ENCODE measurements at regions not wholly inside any gene's neighbourhood (a gene's known extent, or its start where the extent isn't known, plus 50 kb on each side); places are given as distances from the start of the nearest gene placed in this dataset.

DNA sequence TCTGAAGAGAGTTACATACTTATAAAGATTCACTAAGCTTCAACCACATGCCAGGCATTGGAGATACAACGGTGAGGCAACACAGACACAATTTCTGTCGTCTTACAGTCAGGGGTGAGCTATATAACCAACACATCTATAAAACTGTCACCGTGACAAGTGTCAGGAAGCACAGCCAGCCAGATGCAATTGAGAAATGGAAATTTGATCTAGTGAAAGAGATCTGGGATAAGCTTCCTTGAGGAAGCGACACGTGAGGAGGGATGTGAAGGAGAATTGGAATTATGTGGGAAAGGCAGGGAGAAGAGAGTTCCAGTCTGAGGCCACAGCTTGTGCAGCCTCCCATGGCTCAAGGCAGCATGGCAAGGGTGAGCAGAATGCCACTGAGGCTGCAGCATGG is 50.9 kb upstream of the ZNF354B start:
- DNase-seq (ENCODE audit: low spot score) (no peak), ATAC-seq (no peak)

DNA sequence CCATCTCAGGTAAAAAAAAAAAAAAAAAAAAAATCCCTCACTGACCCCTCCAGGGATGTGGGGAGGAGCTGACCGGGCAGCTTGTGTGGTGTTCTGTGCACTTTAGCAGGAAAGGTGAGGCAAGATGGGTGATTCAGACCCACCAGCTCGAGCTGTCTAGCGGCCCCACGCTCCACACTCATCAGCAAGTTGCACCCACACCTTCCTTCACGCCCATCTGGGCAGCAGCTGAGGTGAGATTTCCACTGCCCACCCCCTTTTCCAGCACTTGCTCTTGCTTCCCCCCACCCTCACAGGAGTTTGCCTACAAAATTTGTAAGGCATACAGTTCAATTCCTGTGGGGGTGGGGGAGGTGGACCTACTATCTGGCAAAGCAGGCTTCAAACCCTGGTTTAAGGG is 58.7 kb upstream of the ZNF354B start:
- no peak for ATAC-seq

DNA sequence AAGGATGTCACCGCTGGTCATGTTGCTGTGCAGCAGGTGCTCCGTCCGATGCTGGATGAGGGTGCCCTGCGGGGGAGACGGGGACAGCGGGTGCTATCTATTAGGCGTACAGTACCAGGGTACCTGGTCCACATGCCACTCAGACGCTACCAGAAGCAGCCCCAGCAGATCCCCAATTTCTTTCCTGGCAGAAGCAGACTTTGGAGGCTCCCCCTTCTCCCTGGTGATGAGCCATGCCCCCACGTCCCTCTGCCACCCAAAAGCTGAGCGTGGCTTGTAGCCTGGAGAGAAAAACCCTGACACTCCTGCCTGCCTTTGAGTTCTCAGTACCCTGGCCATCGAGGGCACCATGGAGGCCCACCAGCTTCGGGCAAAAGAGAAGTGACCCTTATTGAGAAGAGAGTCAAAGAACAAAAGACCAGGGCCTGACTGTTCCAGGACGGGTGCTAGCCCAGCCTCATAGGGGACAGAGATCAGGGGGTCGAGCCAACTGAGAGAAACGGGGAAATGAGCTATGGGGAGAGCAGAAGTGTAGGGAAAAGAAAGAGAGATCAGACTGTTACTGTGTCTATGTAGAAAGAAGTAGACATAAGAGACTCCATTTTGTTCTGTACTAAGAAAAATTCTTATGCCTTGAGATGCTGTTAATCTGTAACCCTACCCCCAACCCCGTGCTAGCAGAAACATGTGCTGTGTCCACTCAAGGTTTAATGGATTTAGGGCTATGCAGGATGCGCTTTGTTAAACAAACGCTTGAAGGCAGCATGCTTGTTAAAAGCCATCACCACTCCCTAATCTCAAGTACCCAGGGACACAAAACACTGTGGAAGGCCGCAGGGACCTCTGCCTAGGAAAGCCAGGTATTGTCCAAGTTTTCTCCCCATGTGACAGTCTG is 62.0 kb upstream of the ZNF354B start:
- no peak for DNase-seq (ENCODE audit: low spot score)
- ATAC-seq = no peak

More for the DNA sequence above, 58.7 kb upstream of the ZNF354B start:
- no peak for DNase-seq (ENCODE audit: low spot score)

DNA sequence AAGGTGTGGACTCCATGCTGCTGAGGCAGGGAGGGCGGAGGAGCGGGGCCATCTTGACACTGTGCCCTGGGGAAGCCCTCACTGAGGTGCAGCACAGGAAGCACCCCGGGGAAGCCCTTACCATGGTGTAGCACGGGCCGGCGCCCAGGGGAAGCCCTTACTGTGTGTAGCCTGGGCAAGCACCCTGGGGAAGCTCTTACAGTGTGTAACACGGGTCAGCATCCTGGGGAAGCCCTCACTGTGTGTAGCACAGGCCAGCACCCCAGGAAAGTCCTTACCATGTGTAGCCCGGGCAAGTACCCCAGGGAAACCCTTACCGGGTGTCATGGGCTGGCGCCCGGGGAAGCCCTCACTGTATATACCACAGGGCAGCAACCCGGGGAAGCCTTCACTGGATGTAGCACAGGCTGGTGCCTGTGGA is 62.6 kb upstream of the ZNF354B start:
- ATAC-seq = no peak
- no peak for DNase-seq (ENCODE audit: low spot score)

DNA sequence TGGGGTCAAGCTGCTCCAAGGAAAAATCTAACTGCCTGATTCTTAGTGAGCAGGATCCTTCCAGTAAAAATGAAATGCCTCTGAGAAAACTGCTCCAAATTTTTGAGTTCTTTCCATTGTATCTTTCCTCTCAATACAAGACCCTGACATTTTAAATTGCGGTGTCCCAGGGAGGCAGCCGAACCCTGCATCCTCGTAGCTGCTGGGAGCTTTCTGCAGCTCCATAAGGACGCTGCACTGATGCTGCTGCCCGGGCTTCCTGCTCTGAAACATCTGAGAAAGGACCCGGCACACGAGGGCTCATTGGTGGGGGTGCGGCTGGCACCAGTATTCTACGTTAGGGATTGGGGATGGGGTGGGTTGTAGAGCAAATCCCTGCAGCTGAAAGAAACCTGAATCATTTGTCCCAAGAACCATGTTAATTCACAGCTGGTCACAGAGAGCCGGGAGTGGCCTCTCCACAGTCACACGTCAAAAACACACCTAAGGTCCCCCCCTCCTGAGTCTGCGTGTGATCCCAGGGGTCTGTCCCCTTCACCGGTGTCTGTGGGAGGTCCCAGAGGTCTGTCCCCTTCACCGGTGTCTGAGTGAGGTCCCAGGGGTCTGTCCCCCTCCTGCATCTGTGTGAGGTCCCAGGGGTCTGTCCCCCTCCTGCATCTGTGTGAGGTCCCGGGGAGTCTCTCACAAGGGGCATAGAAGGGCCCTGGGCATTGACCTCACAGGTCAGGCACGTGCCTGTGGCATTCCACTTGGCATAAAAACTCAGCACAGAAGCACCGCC is 63.4 kb upstream of the ZNF354B start:
- no peak for DNase-seq (ENCODE audit: low spot score)
- ATAC-seq = no peak

DNA sequence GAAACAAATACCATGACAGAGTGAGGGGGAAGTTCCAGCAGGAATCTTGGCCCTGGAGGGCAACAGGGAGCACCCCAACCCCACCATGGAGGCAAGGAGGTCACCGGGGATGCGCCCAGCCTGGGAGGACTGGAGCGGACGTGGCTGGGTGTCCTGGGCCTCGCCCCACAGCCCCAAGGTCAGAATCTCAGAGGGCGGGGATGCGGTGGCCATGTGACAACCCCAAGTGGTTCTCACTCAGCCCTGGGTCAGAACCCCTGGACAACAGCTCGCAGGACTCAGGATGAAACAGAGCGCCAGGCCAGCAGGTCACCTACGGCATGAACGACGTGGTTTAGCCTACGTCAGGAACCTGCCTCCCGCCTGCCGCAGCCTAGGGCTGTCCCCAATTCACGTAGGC is 64.0 kb upstream of the ZNF354A start:
- ATAC-seq = no peak
- no peak for DNase-seq (ENCODE audit: low spot score)

DNA sequence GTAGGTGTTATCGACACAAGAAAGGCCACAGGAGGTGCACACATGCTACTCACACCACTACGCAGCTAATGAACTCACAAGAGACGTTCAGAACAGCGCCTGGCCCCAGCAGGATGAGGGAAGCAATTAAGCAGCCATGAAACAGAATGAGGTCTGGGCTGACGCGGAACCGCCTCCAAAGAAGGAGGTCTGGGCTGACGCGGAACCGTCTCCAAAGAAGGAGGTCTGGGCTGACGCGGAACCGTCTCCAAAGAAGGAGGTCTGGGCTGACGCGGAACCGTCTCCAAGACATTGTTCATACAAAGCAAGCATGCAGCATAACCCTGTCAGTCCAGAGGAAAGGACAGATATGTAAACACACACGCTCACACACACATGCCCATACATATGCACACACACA is 63.2 kb upstream of the ZNF354A start:
- ATAC-seq = no peak
- DNase-seq (ENCODE audit: low spot score) = no peak

DNA sequence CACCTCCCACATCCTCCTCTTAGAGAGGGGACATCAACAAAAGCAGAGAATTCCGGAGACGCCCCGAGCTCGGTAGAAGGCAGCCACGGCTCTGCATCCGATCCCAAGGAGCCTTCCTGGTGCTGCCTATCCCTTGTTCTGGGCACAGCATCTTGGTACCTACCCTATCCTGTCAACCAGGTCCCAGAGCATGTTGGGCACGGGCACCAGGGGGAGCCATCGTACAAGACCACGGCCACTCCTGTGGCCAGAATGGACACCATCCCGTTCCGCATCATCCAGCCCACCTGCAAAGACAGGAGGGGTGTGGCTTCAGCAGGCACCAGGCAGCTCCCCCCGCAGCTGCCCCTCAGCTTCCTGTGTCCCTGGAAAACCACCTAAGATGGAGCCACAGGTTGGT is 62.7 kb upstream of the ZNF354A start:
- peak; percentile 16 for ATAC-seq
- no peak for DNase-seq (ENCODE audit: low spot score)

DNA sequence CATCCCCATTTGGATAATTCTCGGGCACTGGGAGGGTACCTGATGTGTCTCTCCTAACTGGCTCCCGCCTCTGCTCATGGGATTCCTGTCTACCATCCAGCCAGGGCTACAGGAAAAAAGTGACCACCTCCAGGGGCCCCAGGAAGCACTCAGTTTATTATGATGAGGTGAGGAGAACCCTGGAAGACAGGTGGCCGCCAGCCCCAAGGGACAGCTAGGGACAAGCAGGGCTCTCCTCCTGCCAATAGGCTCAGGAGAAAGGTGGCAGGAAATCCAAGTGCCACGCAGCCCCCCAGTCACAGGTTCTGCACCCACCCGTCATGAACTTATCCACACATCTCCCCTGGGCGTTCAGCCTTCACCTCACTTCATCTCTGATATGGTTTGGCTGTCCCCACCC is 61.5 kb upstream of the ZNF354A start:
- no peak for DNase-seq (ENCODE audit: low spot score)
- ATAC-seq = no peak

DNA sequence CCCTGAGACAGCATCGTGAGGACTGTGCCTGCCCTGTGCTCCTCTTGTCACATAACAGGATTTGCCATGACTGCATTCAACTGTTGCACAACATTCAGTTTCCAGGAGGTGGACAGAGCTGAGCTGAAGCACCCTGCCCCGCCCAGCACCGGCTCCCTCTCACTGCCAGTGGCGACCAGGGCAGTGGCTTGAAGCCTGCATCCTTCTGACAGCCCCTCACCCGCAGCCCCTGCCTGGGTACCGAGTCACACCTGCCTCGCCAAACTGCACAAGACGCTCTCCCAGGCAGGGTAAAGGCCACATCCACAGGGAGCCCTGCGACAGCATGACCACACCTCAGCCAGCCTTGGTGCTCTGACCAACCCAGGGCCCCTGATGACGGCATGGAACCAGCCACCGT is 59.9 kb upstream of the ZNF354A start:
- no peak for DNase-seq (ENCODE audit: low spot score)

DNA sequence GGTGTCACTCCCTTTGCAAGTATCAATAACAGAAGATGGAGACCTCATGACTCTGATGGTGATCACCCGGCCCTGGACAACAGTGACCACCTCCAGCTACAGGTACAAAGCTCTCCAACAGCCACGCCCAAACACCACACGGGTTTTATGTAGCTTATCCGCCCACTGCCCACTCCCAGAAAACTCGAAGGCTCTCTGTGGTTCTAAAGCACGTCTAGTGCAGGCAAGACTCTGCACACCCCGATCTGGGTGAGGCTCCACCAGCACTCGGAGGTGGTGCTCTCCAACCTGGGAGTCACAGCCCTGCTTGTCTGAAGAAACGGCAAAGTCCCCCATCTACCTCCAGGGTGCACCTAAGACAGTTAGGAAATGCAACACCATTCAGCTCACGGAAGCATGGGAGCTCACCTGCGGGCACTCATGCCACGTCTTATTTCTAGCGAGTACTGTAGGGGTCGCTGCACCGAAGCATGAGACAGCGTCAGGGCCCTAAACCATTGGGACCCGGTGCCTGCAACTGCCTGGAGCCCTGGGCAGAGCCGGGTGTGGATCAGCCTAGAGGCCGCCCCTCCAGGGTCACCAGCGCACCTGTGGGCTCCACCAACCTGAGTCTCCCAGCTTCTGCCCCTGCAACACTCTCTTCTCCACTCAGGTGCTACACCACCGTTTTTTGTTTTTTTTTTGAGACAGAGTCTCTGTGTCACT is 58.1 kb upstream of the ZNF354A start:
- DNase-seq (ENCODE audit: low spot score) = no peak
- ATAC-seq = no peak

More for the DNA sequence above, 59.9 kb upstream of the ZNF354A start:
- ATAC-seq = no peak

DNA sequence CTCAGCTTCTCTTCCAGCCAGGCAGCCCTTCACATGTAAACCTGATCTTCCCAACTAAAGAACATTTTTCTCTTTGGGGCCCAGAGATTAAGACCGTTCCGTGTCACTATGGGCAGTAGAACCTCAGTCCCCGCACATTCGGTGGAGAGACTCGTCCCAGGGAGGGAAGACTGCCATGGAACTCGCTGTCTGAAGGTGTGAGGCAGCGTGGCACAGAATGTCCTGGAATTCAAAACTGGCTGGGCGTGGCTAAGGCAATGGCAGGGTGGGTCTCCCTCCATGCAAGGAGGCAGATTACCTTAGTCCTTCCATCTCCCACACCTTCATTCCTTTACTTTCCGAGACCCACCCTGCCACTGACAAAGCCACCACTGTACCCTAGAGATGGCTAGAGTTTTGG is 57.4 kb upstream of the ZNF354A start:
- ATAC-seq (no peak), DNase-seq (ENCODE audit: low spot score) (no peak)

DNA sequence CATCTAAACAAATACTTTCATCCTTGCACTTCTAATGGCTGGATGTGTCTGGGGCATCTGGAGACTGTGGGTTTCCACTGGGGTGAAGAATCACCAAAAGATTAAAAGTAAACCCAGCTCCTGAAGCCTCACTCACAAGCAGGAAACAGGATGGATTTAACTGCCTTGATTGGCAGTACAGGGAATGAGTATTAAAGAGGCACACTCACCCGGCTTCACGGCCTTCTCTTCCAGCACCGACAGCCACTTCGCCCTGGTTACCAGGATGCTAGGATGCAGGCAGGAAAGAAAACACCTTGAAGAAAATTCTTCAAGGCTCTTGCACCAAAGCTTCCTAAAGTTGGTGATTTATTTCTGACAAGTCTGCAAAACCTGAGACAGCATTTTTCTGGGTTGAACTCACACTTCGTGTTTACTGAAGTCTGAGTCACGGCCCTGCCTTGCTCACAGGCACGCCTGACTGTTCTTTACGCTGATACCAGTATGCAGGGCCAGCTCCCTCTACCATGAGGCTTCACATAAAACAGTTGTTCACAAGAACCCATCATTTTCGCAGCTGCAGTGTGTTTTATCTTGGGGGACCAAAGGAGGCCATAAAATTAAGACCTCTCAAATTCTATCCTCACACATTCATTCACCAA is 56.5 kb upstream of the ZNF354A start:
- ATAC-seq (no peak), DNase-seq (ENCODE audit: low spot score) (no peak)

DNA sequence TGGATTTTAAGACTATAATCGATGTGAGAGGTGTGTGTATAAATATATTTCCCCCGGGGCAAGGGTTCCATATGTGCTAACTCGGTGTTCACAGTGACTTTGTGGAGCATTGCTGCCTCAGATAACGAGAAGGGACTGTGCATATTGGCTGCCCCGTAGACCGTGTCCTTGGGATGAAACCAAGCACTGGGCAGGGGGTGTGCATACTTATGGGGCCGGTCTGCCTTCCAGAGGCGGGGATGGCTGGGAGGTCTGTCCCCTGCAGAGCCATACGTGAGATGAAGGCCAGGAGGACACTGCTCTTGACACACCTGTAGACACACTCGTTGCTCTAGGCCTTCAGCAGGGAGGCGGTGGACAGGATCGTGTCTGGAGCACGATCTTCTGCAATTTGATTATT is 56.0 kb upstream of the ZNF354A start:
- ATAC-seq (no peak), DNase-seq (ENCODE audit: low spot score) (no peak)

DNA sequence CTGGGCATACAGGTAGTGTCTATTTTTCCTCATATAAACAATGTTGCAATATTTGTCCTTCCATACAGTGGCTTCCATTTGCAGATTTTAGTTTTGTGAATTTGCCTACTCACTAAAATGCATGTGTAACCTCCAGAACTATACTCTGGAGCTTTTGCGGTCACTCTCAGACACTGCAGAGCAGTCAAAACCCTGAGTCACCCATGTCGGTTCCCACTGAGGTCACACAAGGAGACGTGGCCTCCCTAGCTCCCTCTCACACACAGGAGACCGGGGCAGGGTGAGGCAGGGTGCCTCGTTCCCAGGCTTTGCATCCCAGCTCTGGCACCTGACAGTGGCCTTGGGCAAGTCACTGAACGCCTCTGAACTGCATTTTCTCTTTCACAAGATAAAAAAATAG is 55.5 kb upstream of the ZNF354A start:
- DNase-seq (ENCODE audit: low spot score) (no peak), ATAC-seq (no peak)

DNA sequence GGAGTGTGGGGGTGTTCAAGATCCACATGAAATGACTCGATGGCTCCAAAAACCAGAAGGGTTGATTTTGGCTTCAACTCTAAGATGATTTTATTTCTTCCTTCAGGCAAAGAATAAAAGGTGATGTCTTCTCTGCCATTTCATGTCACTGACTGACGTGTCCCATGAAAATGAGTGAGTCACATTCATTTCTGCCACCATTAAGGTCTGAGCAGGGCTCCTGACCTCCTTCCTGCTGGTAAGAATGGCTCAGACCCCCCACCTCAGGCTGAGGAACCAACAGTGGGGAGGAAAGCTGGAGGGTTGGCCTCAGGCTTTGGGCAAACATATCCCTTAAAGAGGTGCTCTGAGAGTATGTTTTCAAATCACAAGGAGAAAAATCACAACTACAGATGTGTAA is 53.9 kb upstream of the ZNF354A start:
- no peak for DNase-seq (ENCODE audit: low spot score)
- ATAC-seq = no peak

DNA sequence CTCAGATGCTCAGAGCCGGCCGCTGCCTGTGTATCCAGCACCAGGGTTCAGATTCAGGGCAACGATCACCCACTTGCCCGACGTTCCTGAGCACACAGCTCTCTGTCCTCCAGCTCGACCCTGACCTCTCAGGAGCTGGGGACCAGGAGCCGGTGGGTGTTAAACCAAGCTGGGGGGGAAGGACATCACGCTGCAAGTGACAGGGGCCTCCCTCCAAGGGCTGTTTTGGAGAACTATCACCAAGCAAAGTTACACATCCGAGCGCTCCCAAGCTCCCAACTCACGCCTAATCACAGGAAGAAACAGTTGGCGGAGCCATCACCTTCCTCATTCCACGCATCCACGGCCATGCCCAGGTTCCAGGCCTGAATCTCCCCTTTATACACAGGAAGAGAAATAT is 51.5 kb upstream of the ZNF354A start:
- DNase-seq (ENCODE audit: low spot score) (no peak), ATAC-seq (no peak)

DNA sequence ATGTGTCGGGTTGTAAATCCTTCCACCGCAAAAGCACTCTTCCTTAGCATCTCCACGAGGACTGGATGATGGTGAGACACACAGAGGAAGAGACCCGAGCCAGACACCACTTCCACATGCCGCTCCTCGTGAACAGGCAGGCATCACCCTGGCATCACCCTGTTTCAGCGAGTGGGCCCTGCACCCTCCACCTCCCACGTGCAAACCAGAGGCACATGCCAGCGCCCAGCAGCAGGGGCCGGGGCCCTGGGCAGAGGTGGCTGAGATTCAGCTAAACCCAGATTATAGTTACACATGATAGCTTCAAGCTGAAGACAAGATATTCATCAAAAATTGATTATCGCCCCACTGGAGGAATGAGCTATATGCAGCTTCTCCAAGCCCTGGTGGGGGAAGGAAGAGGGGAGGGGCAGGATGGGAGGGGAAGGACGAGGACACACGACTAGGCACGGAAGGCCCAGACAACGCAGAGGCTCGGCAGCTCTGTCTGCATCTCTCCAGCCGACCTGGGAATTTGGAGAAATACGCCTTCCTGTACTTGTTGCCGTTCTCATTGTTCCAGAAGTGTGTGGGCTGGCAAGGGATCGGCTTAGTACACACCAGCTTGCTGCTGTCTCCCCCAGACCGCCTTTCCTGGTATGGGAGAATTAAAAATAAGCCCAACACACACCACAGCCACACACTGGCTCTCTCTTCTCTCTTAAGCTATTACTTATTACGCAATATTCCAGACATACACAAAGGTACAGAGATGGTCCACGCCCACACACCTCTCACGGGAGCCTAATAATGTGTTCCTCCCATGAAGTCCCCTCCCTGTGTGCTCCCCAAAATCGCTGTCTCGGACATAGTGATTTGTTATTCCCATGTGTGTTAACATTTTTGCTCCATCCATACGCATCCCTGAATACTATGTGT is 50.4 kb upstream of the ZNF354A start:
- ATAC-seq (no peak), DNase-seq (ENCODE audit: low spot score) (no peak)
